ENCODE measurements at regions not wholly inside any gene's neighbourhood (a gene's known extent, or its start where the extent isn't known, plus 50 kb on each side); places are given as distances from the start of the nearest gene placed in this dataset.

DNA sequence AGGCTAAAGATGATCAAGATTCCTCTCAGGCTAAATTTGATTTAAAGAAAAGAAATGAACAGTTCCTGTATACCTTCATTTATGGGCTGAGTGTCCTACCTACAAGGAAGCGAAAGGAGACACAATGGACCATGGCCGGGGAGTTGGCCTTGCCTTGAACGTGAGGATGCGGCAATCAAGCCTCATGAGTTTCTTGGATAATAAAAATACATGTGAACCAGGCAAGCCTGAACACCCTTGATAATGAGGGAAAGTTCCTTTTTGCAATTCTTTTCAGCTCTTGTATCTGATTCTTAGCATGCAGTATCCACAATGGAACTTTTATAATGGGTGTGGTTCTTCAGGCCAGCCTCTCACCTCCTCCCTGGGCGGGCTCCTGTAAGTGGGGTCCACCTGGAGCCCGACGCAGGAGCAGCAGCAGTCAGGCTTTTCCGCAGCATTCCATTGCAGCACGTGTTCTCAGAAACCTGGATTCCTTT lies 83.8 kb downstream of the RNASET2 start:
- peaks cover 3% of the 10 kb centered on the region for H3K4me1 ChIP-seq (ENCODE audit: control insufficient read depth, extremely low read depth, insufficient read depth, low read length)
- H4K20me1 ChIP-seq (ENCODE audit: control insufficient read depth, extremely low read depth, insufficient read depth, low read length) = no peaks in the 10 kb centered on the region
- no peak overlapping the region for H3K27ac ChIP-seq (ENCODE audit: control insufficient read depth, insufficient read depth, low read length)
- no peaks in the 10 kb centered on the region for H3K36me3 ChIP-seq (ENCODE audit: control insufficient read depth in 2 of 2, extremely low read depth in 1 of 2, insufficient read depth in 2 of 2, low read length in 2 of 2)
- dilution Hi-C loops (cut with MboI; ENCODE audit: extremely low pct_ligation_motif_present, low sequenced_read_pairs) = no loop called here
- H3K27me3 ChIP-seq (ENCODE audit: control insufficient read depth, extremely low read depth, insufficient read depth, low read length) = no peaks in the 10 kb centered on the region
- DNase-seq (ENCODE audit: low read depth, low spot score) (no peak), FAIRE-seq (no peak)
- TF ChIP-seq, protein P1, sequence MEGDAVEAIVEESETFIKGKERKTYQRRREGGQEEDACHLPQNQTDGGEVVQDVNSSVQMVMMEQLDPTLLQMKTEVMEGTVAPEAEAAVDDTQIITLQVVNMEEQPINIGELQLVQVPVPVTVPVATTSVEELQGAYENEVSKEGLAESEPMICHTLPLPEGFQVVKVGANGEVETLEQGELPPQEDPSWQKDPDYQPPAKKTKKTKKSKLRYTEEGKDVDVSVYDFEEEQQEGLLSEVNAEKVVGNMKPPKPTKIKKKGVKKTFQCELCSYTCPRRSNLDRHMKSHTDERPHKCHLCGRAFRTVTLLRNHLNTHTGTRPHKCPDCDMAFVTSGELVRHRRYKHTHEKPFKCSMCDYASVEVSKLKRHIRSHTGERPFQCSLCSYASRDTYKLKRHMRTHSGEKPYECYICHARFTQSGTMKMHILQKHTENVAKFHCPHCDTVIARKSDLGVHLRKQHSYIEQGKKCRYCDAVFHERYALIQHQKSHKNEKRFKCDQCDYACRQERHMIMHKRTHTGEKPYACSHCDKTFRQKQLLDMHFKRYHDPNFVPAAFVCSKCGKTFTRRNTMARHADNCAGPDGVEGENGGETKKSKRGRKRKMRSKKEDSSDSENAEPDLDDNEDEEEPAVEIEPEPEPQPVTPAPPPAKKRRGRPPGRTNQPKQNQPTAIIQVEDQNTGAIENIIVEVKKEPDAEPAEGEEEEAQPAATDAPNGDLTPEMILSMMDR (optimal IDR thresholded peaks at IDR 0.05 in 1 of 3, IDR thresholded peaks at IDR 0.05 in 1 of 3, conservative IDR thresholded peaks at IDR 0.05 in 1 of 3; ENCODE audit: extremely low read depth in 1 of 3, insufficient read depth in 2 of 3, low read length in 3 of 3) = no peak
- no peak for TF ChIP-seq EZH2 (IDR thresholded peaks at IDR 0.05; ENCODE audit: low read length)
- no peak overlapping the region for H3K4me3 ChIP-seq (ENCODE audit: control insufficient read depth in 2 of 3, extremely low read depth in 1 of 3, insufficient read depth in 2 of 3, low read depth in 1 of 3, low read length in 3 of 3)
- H3K4me2 ChIP-seq (ENCODE audit: control insufficient read depth, extremely low read depth, insufficient read depth, low read depth, low read length) = no peak overlapping the region
- H3K79me2 ChIP-seq (ENCODE audit: control insufficient read depth, insufficient read depth, low read length) = no peaks in the 10 kb centered on the region
- no peak overlapping the region for H2AFZ ChIP-seq (ENCODE audit: control insufficient read depth, low read length)
- no peaks in the 10 kb centered on the region for H3K9me3 ChIP-seq (ENCODE audit: control insufficient read depth, low read depth, low read length)
- no peaks in the 10 kb centered on the region for H3K9me1 ChIP-seq (ENCODE audit: control insufficient read depth, extremely low read depth, insufficient read depth, low read length)
- H3K9ac ChIP-seq (ENCODE audit: control insufficient read depth, extremely low read depth, insufficient read depth, low read length) = no peak overlapping the region

DNA sequence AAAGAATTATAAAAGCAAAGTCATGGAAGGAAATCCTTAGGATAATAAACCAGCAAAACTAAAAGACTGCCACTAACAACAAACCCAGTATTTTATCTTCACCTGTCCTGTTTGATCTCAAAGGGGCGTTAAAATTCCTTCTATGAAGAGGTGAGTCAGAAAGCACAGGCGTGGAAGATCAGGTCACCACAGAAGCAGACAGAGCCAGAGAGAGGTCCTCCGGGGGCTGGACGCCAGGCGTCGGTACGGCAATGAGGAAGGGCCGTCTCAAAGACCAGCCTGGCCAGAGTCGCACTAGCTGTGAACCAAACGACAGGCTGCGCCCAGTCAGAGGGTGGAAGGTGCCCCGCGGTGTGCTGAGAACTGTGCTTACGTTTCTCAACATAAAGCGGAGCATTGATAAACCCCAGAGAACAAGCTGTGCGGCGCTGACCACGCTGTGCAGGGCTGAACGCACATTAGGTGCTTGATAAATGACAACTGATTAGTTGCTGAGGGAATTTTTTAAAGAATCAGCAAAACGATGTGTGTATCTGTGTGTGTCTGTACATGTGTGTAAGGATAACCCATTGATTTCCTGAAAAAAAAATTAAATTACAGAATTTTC lies 85.6 kb downstream of the RNASET2 start:
- dilution Hi-C loops (cut with MboI; ENCODE audit: extremely low pct_ligation_motif_present, low sequenced_read_pairs) = no loop called here
- DNase-seq (ENCODE audit: low read depth, low spot score) = no peak

More for the DNA sequence above, 85.6 kb downstream of the RNASET2 start:
- no peak overlapping the region for H3K27ac ChIP-seq (ENCODE audit: control insufficient read depth, insufficient read depth, low read length)
- no peak overlapping the region for H3K4me3 ChIP-seq (ENCODE audit: control insufficient read depth in 2 of 3, extremely low read depth in 1 of 3, insufficient read depth in 2 of 3, low read depth in 1 of 3, low read length in 3 of 3)
- no peak overlapping the region for H3K9ac ChIP-seq (ENCODE audit: control insufficient read depth, extremely low read depth, insufficient read depth, low read length)
- H3K4me2 ChIP-seq (ENCODE audit: control insufficient read depth, extremely low read depth, insufficient read depth, low read depth, low read length) = no peak overlapping the region
- H2AFZ ChIP-seq (ENCODE audit: control insufficient read depth, low read length) = no peak overlapping the region
- no peak for FAIRE-seq
- no peaks in the 10 kb centered on the region for H3K4me1 ChIP-seq (ENCODE audit: control insufficient read depth, extremely low read depth, insufficient read depth, low read length)
- H3K9me3 ChIP-seq (ENCODE audit: control insufficient read depth, low read depth, low read length) = no peaks in the 10 kb centered on the region
- H3K79me2 ChIP-seq (ENCODE audit: control insufficient read depth, insufficient read depth, low read length) = no peaks in the 10 kb centered on the region
- TF ChIP-seq, protein P1 (optimal IDR thresholded peaks at IDR 0.05 in 1 of 3, IDR thresholded peaks at IDR 0.05 in 1 of 3, conservative IDR thresholded peaks at IDR 0.05 in 1 of 3; ENCODE audit: extremely low read depth in 1 of 3, insufficient read depth in 2 of 3, low read length in 3 of 3) = no peak
- no peak for TF ChIP-seq EZH2 (IDR thresholded peaks at IDR 0.05; ENCODE audit: low read length)
- H4K20me1 ChIP-seq (ENCODE audit: control insufficient read depth, extremely low read depth, insufficient read depth, low read length) = no peaks in the 10 kb centered on the region
- no peaks in the 10 kb centered on the region for H3K9me1 ChIP-seq (ENCODE audit: control insufficient read depth, extremely low read depth, insufficient read depth, low read length)
- no peaks in the 10 kb centered on the region for H3K27me3 ChIP-seq (ENCODE audit: control insufficient read depth, extremely low read depth, insufficient read depth, low read length)
- H3K36me3 ChIP-seq (ENCODE audit: control insufficient read depth in 2 of 2, extremely low read depth in 1 of 2, insufficient read depth in 2 of 2, low read length in 2 of 2) = no peaks in the 10 kb centered on the region

All from keratinocyte (primary cell).